HG03135 (cell line): ENCODE measurements at regions not wholly inside any gene's neighbourhood (a gene's known extent, or its start where the extent isn't known, plus 50 kb on each side); places are given as distances from the start of the nearest gene placed in this dataset.

Experiments used
- ATAC-seq: cut with Tn5 transposase; IDR thresholded peaks from one replicate; pipeline ENCODE4 v1.9.1; 2021; ENCODE audit warnings: mild to moderate bottlenecking, moderate library complexity; ENCODE audit not compliant: unreplicated experiment

DNA sequence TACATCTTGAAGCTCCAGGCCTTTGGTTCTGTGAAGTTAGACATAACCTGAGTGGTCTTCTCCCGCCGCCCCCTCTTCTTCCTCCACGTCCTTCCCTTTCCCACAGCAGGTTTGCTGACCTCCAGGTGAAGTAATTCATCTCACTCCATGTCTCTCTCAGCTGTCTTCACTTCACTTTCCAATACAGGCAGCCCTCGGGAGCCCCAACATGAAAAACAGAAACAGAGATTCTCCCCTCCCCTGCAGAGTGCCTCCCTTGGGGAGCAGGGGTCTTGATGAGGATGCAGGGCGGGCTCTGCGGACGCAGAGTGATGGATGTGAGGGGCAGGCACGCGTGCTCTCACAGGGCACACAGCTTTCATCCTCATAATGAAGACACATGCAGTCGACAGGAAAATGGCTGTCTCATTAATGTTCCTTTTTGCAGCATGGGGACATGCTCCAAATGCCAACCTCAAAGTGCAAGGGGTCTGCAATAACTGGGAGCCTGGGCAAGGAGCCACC lies 95.6 kb downstream of the GPAM start:
- no peak for ATAC-seq

DNA sequence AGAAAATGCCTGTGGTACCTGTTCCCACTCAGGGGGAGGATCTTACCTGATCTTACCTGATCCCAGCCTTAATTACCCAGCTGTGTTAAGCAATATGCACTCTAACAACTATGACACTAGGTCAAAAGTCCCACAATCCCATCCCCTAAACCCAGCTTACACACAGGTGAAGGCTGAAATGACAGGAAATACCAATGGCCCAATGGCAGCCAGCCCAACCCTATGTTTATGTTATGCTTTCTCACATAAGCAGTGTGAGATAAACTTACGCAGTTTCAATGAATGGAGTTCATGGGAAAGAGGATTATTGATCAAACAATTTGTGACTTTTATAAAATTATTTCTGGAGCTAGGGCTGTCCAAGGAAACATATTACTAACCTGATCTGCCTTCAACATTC lies 91.9 kb downstream of the GPAM start:
- no peak for ATAC-seq

DNA sequence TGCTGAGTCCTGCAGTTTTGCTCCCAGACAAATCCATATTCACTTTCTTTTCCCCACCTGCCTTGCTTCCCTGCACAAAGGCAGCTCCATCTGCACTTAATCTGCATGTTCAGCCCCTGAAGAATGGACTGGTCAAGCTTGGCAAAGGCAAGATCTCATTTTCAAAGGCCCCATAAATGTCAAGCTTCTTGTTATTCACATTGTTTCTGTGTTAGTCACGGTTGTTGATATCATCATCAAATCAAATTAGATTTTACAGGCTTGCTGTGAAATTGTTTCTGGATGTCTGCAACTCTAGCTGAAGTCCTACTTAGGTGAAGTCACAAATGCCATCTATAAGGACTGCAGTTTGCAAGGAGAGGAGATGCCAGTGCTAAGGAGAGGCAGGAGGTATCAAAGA lies 91.0 kb downstream of the GPAM start:
- ATAC-seq = no peak

DNA sequence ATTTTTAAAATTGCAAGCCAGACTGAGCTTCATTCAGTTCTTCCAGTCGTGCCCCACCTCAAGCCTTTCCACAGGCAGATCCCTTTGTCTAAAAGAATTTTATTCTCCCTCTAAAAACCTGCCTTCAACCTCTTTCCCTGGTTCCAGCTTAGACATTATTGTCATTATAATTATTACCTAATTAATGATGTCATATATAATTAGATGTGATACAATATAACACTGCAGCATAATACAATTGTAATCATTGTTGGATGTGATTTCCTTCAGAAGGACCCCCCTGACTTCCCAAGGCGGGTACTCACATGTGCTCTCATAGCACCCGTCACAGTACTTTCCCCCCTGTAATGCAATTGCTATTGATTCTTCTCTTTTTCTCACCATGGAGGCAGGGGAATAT lies 88.6 kb downstream of the GPAM start:
- no peak for ATAC-seq

DNA sequence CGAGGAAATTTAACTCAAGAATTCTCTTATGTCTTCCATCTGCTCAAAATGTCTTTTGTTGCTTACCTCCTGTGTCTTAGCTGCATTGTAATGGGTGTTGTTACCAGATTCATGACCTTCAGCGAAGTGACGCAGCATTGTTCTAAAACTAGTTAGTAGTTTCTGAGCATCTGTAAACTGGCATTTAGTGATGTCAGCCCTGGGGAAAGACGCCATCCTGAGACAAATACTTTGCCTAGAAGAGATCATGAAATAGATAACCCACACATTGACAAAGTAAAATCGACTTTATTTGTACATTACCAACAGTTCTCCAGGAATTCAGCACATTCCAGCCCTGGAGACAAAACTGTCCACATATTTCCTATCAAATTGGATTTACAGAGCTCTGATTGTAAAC lies 87.8 kb downstream of the GPAM start:
- no peak for ATAC-seq

DNA sequence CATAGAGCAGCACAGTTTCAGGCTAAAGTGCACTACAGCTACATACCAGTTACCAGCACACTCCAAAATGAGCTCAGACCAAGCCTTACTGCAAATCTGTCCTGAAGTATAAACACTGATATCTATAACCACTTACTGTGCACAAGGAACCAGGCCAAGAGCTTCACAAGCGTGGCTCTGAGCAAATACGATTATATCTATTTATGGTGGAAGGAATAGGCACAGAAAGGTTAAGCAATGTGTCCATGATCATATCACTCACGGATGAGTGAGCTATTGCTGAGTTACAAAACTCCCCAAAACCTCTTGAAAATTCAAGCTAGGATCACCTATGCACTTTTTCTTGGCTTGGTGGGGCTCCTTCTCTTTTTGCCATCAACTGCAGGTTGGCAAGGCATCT lies 84.9 kb downstream of the GPAM start:
- ATAC-seq = no peak
